Transverse colon (tissue), 4 donors: ENCODE measurements at regions not wholly inside any gene's neighbourhood (a gene's known extent, or its start where the extent isn't known, plus 50 kb on each side); places are given as distances from the start of the nearest gene placed in this dataset.

ENCODE experiments used
- POLR2A ChIP-seq: fragments of 450-650 bp; IDR thresholded peaks from one replicate; pipeline ENCODE4 v1.6.1; 2016; ENCODE audit warnings: antibody characterized with exemption, mild to moderate bottlenecking, moderate library complexity
- POLR2AphosphoS5 ChIP-seq, 3 donors: sonication (generic); formaldehyde crosslinking; IDR thresholded peaks; one replicate each; pipeline ENCODE4 v1.6.1; 2016; ENCODE audit warnings: antibody characterized with exemption in 3 of 3
- TF ChIP-seq, protein P1 (sequence below), 5 experiments: fragments of 200-600 bp in 3 of 5; fragments of 450-650 bp in 2 of 5; sonication (generic) in 3 of 5; IDR thresholded peaks; 1 replicate in 2 of 5; 2 replicates in 3 of 5; pipeline ENCODE4 v1.5.1; 2016 to 2017; ENCODE audit warnings: antibody characterized with exemption in 5 of 5, inconsistent platforms in 3 of 5, mild to moderate bottlenecking in 2 of 5, moderate library complexity in 1 of 5

GRCh38 chr9:129480745-129481144 is 140.2 kb downstream of the C9orf50 start:
- TF ChIP-seq, protein P1, sequence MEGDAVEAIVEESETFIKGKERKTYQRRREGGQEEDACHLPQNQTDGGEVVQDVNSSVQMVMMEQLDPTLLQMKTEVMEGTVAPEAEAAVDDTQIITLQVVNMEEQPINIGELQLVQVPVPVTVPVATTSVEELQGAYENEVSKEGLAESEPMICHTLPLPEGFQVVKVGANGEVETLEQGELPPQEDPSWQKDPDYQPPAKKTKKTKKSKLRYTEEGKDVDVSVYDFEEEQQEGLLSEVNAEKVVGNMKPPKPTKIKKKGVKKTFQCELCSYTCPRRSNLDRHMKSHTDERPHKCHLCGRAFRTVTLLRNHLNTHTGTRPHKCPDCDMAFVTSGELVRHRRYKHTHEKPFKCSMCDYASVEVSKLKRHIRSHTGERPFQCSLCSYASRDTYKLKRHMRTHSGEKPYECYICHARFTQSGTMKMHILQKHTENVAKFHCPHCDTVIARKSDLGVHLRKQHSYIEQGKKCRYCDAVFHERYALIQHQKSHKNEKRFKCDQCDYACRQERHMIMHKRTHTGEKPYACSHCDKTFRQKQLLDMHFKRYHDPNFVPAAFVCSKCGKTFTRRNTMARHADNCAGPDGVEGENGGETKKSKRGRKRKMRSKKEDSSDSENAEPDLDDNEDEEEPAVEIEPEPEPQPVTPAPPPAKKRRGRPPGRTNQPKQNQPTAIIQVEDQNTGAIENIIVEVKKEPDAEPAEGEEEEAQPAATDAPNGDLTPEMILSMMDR (IDR thresholded peaks at IDR 0.05), result no peak
- TF ChIP-seq POLR2AphosphoS5 (IDR thresholded peaks at IDR 0.05), result no peak
- no peak for TF ChIP-seq POLR2A
